ENCODE measurements at regions not wholly inside any gene's neighbourhood (a gene's known extent, or its start where the extent isn't known, plus 50 kb on each side); places are given as distances from the start of the nearest gene placed in this dataset.

- no peaks in the 10 kb centered on the region for H4K20me1 ChIP-seq (ENCODE audit: insufficient read depth, low read length)
- no peaks in the 10 kb centered on the region; a peak in 1 of 5 replicates for H3K27me3 ChIP-seq (ENCODE audit: control insufficient read depth in 1 of 2, insufficient read depth in 2 of 2, low read length in 2 of 2)
- no peak overlapping the region for H3K27ac ChIP-seq (ENCODE audit: extremely low read length, insufficient read depth, low read length)
- no peak overlapping the region for H2AFZ ChIP-seq (ENCODE audit: low read length)
- ChIA-PET CTCF (ENCODE audit: low intra/inter-chr PET ratio, low total read pairs) (no interaction called here), POLR2A (no interaction called here)
- H3K36me3 ChIP-seq (replicated peaks in 1 of 2; ENCODE audit: control insufficient read depth in 1 of 2, insufficient read depth in 2 of 2, low read length in 2 of 2) = no peaks in the 10 kb centered on the region
- intact Hi-C loops (cut with micrococcal nuclease; ENCODE audit: unreplicated experiment) = no loop called here
- no peak overlapping the region for H3K4me2 ChIP-seq (ENCODE audit: low read depth, low read length)
- TF ChIP-seq ZNF431 (CRISPR knock-in tag; IDR thresholded peaks at IDR 0.05; ENCODE audit: borderline replicate concordance, low read depth) (no peak), CENPBD1 (CRISPR knock-in tag; IDR thresholded peaks at IDR 0.05; ENCODE audit: borderline replicate concordance, low read depth) (no peak), SNRNP70 (IDR thresholded peaks at IDR 0.05; ENCODE audit: low read depth, low read length) (no peak), HMGA1 (CRISPR knock-in tag; conservative IDR thresholded peaks at IDR 0.05) (no peak), ZNF503 (CRISPR knock-in tag; IDR thresholded peaks at IDR 0.05) (no peak), ZNF124 (CRISPR knock-in tag; IDR thresholded peaks at IDR 0.05) (no peak), TCF12 (IDR thresholded peaks at IDR 0.05) (no peak), TCF12 (CRISPR knock-in tag; IDR thresholded peaks at IDR 0.05) (no peak), JUNB (CRISPR knock-in tag; IDR thresholded peaks at IDR 0.05; ENCODE audit: borderline replicate concordance) (no peak)
- no peak overlapping the region for H3K9ac ChIP-seq (ENCODE audit: insufficient read depth, low read depth, low read length)
- FAIRE-seq (no peak), DNase-seq (ENCODE audit: low spot score) (no peak), ATAC-seq (no peak)
- BruUV-seq (replicated peaks) = no TSS peak
- no peaks in the 10 kb centered on the region for H3K79me2 ChIP-seq (ENCODE audit: insufficient read depth, low read length)
- in situ Hi-C loops (cut with HindIII; ENCODE audit: extremely low pct_ligation_motif_present, low pct_unique_long_range_greater_than_20kb) = no loop called here
- no peak overlapping the region for H3K4me3 ChIP-seq (replicated peaks in 1 of 3; ENCODE audit: insufficient read depth in 1 of 3, low read depth in 2 of 3, low read length in 3 of 3)
- no peaks in the 10 kb centered on the region for H3K4me1 ChIP-seq (ENCODE audit: insufficient read depth, low read length)
- H3K9me3 ChIP-seq (ENCODE audit: low read length) = peaks cover 76% of the 10 kb centered on the region
- WGBS (ENCODE audit: low lambda C conversion rate) = 4% methylated on average over 2 of the region's 2 CpGs
These were observed 596.0 kb downstream of the NTRK3 start for GRCh38 chr15:87660251-87661129.

Measured in HepG2 (cell line).